ENCODE measurements at regions not wholly inside any gene's neighbourhood (a gene's known extent, or its start where the extent isn't known, plus 50 kb on each side); places are given as distances from the start of the nearest gene placed in this dataset.

- TF ChIP-seq CTCF (IDR thresholded peaks at IDR 0.05) = no peak
- no peak for TF ChIP-seq EP300 (IDR thresholded peaks at IDR 0.05)
These were observed 50.5 kb upstream of the DST start for GRCh38 chr6:56693246-56693607.
